ENCODE measurements at regions not wholly inside any gene's neighbourhood (a gene's known extent, or its start where the extent isn't known, plus 50 kb on each side); places are given as distances from the start of the nearest gene placed in this dataset.

- no peak for TF ChIP-seq CTCF (IDR thresholded peaks at IDR 0.05)
- no peak for TF ChIP-seq POLR2A (IDR thresholded peaks at IDR 0.05)
Measured at GRCh38 chr11:70705930-70706329, 307.6 kb downstream of the CTTN start.

All from thyroid gland (tissue), 4 donors.